Vagina (tissue), 2 donors: ENCODE measurements at regions not wholly inside any gene's neighbourhood (a gene's known extent, or its start where the extent isn't known, plus 50 kb on each side); places are given as distances from the start of the nearest gene placed in this dataset.
"Not testable (repeated sequence)": the region's sequence is repeated elsewhere in the genome, so short reads cannot be mapped to it uniquely, and the experiment has no call there.

Experiments used
- DNase-seq, 2 donors: peaks; one replicate each; pipeline ENCODE4 v3.0.0-alpha.2; 2017; ENCODE audit errors: extremely low spot score in 2 of 2
- H3K27ac ChIP-seq: fragments of 200-600 bp; sonication (generic); one replicate; pipeline ENCODE4 v1.5.1; 2019
- H3K27me3 ChIP-seq: fragments of 200-600 bp; sonication (generic); one replicate; pipeline ENCODE4 v1.5.1; 2019
- H3K36me3 ChIP-seq, 2 donors: fragments of 200-600 bp; sonication (generic); one replicate each; pipeline ENCODE4 v1.5.1; 2017 to 2019
- H3K4me1 ChIP-seq: fragments of 200-600 bp; sonication (generic); one replicate; pipeline ENCODE4 v1.5.1; 2019
- H3K4me3 ChIP-seq, 2 donors: fragments of 200-600 bp; sonication (generic); 1 replicate in 1 of 2; 2 replicates in 1 of 2; pipeline ENCODE4 v1.5.1; 2016 to 2019
- H3K9me3 ChIP-seq: fragments of 200-600 bp; sonication (generic); one replicate; pipeline ENCODE4 v1.5.1; 2019
- intact Hi-C: fragments of 100-400 bp; cut with DNase I; formaldehyde crosslinking; loops from one replicate; pipeline ENCODE4 v1.15.1; 2023

DNA sequence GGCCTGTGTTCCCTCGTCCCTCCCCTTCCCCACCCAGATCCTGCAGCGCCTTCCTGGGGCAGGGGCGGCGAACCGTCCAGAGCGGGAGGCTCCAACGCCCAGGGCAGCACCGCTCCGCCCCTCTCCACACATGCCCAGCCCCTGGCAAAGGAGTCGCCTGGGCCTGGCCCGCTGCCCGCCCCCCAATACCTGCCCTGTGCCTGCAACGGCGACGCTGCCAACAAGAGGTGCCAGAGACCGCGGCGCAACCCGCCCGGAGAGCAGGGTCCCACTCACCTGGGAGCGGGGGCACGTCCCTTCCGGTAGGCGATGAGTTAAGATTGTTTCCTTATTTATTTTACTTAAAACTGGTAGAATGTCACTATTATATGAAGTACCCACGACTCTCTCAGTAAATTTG lies 77.5 kb upstream of the ZNG1F start:
- intact Hi-C loops, H3K36me3 ChIP-seq, H3K27ac ChIP-seq, H3K27me3 ChIP-seq, H3K4me1 ChIP-seq, H3K9me3 ChIP-seq, DNase-seq, H3K4me3 ChIP-seq: not testable (repeated sequence)

DNA sequence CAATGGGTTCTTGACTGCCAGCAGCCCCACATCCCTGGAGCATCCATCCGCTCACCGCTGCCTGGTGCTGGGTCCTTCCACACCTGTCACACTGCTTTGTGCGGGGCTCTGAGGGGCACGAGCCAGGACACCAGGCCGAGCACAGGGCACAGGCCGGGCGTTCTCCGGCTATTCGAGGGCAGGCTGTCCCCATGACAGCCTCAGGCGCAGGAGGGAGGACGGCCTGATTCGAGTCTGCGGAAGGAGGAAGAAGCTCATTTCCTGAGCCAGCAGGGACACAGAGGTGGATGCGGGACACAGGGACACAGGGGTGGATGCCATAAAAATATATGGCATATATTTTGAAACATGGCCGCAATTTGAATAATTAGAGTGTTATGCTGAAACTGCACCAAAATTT lies 76.9 kb upstream of the ZNG1F start:
- DNase-seq, intact Hi-C loops, H3K4me1 ChIP-seq: not testable (repeated sequence)

DNA sequence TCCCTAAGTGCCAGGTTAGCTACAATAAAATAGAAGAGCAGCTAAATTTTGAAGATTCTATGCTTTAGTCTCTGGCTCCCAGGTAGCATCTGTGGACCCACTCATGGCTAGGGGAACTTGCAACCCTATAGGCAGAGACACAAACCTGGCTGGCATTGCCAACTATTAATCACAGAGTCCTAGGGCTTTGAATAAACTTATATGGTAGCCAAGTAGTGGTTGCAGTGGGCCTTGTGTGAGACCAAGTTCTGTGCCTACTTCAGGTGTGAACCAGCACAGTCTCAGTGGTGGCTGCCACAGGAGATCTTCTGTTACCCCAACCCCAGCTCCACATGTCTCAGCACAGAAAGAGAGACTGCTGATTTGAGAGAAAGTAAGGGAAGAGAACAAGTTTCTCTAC lies 62.9 kb upstream of the ZNG1F start:
- DNase-seq, H3K9me3 ChIP-seq, H3K36me3 ChIP-seq, H3K27ac ChIP-seq, H3K4me1 ChIP-seq, H3K27me3 ChIP-seq, H3K4me3 ChIP-seq, intact Hi-C loops: not testable (repeated sequence)

More for the DNA sequence above, 76.9 kb upstream of the ZNG1F start:
- not testable (repeated sequence) for H3K4me3 ChIP-seq, H3K9me3 ChIP-seq, H3K27ac ChIP-seq, H3K27me3 ChIP-seq, H3K36me3 ChIP-seq

- H3K9me3 ChIP-seq, H3K36me3 ChIP-seq, H3K27ac ChIP-seq, H3K4me1 ChIP-seq, H3K27me3 ChIP-seq, intact Hi-C loops, H3K4me3 ChIP-seq: not testable (repeated sequence)
- DNase-seq = peak in 1 of 2 donors; percentile 84
Observed at GRCh38 chr9:41251101-41251500, 62.0 kb upstream of the ZNG1F start.

- intact Hi-C loops, H3K36me3 ChIP-seq, H3K27ac ChIP-seq, H3K27me3 ChIP-seq, H3K9me3 ChIP-seq, H3K4me3 ChIP-seq, H3K4me1 ChIP-seq: not testable (repeated sequence)
- DNase-seq = peak in 1 of 2 donors; percentile 60
Observed at GRCh38 chr9:41246702-41247101, 57.6 kb upstream of the ZNG1F start.
